ENCODE measurements at regions not wholly inside any gene's neighbourhood (a gene's known extent, or its start where the extent isn't known, plus 50 kb on each side); places are given as distances from the start of the nearest gene placed in this dataset.

GRCh38 chr21:36640174-36640720, 58.7 kb upstream of the SIM2 start:
- DNase-seq, result no peak
- TF ChIP-seq CTCF (IDR thresholded peaks at IDR 0.05 in 4 of 5, conservative IDR thresholded peaks at IDR 0.05 in 1 of 5) (no peak), POLR2A (IDR thresholded peaks at IDR 0.05) (no peak)
- intact Hi-C loops (cut with DNase I; ENCODE audit: low total_unique reads) (no loop called here), in situ Hi-C loops (cut with MboI; ENCODE audit: low sequenced_read_pairs in 4 of 4) (no loop called here)
- H3K27ac ChIP-seq, result no peak overlapping the region
- no peak for ATAC-seq
- H3K4me1 ChIP-seq, result no peaks in the 10 kb centered on the region
- no peak overlapping the region for H3K4me3 ChIP-seq
- peaks cover 0 to 6% (median 0%) of the 10 kb centered on the region in 3 donors for H3K9me3 ChIP-seq
- H3K36me3 ChIP-seq, result no peaks in the 10 kb centered on the region
- peaks cover 0 to 16% (median 2%) of the 10 kb centered on the region in 3 donors for H3K27me3 ChIP-seq

GRCh38 chr21:36640721-36641244, 58.1 kb upstream of the SIM2 start:
- ATAC-seq, result no peak
- Histone ChIP-seq H3K27me3 (peaks cover 0 to 16% (median 2%) of the 10 kb centered on the region in 3 donors), H3K4me1 (no peaks in the 10 kb centered on the region), H3K27ac (no peak overlapping the region), H3K36me3 (no peaks in the 10 kb centered on the region), H3K4me3 (no peak overlapping the region), H3K9me3 (peaks cover 0 to 6% (median 0%) of the 10 kb centered on the region in 3 donors)
- DNase-seq, result no peak
- TF ChIP-seq POLR2A (IDR thresholded peaks at IDR 0.05), result no peak
- no peak for TF ChIP-seq CTCF (IDR thresholded peaks at IDR 0.05 in 4 of 5, conservative IDR thresholded peaks at IDR 0.05 in 1 of 5)
- in situ Hi-C loops (cut with MboI; ENCODE audit: low sequenced_read_pairs in 4 of 4) (no loop called here), intact Hi-C loops (cut with DNase I; ENCODE audit: low total_unique reads) (no loop called here)

GRCh38 chr21:36641346-36641745, 57.6 kb upstream of the SIM2 start:
- no peak for TF ChIP-seq CTCF (IDR thresholded peaks at IDR 0.05 in 4 of 5, conservative IDR thresholded peaks at IDR 0.05 in 1 of 5)
- TF ChIP-seq POLR2A (IDR thresholded peaks at IDR 0.05), result no peak
- DNase-seq, result no peak
- H3K4me1 ChIP-seq, result no peaks in the 10 kb centered on the region
- no peaks in the 10 kb centered on the region for H3K36me3 ChIP-seq
- H3K27ac ChIP-seq, result no peak overlapping the region
- H3K9me3 ChIP-seq, result peaks cover 0 to under 1% (median 0%) of the 10 kb centered on the region in 3 donors
- ATAC-seq, result no peak
- intact Hi-C loops (cut with DNase I; ENCODE audit: low total_unique reads), result no loop called here
- in situ Hi-C loops (cut with MboI; ENCODE audit: low sequenced_read_pairs in 4 of 4), result no loop called here
- H3K4me3 ChIP-seq, result no peak overlapping the region
- H3K27me3 ChIP-seq, result peaks cover 0 to 16% (median 0%) of the 10 kb centered on the region in 3 donors

- Histone ChIP-seq H3K36me3 (no peaks in the 10 kb centered on the region), H3K9me3 (no peaks in the 10 kb centered on the region), H3K4me3 (no peak overlapping the region), H3K4me1 (no peaks in the 10 kb centered on the region), H3K27me3 (peaks cover 0 to 19% (median 0%) of the 10 kb centered on the region in 3 donors), H3K27ac (no peak overlapping the region)
- TF ChIP-seq POLR2A (IDR thresholded peaks at IDR 0.05), result no peak
- DNase-seq (no peak), ATAC-seq (no peak)
- in situ Hi-C loops (cut with MboI; ENCODE audit: low sequenced_read_pairs in 4 of 4) (no loop called here), intact Hi-C loops (cut with DNase I; ENCODE audit: low total_unique reads) (no loop called here)
Observed at GRCh38 chr21:36641886-36642285, 57.0 kb upstream of the SIM2 start.

- intact Hi-C loops (cut with DNase I; ENCODE audit: low total_unique reads), result no loop called here
- H3K27me3 ChIP-seq, result peaks cover 0 to 26% (median 5%) of the 10 kb centered on the region in 3 donors
- no peak for TF ChIP-seq POLR2A (IDR thresholded peaks at IDR 0.05)
- no peak for TF ChIP-seq CTCF (IDR thresholded peaks at IDR 0.05 in 4 of 5, conservative IDR thresholded peaks at IDR 0.05 in 1 of 5)
Observed at GRCh38 chr21:36642777-36643176, 56.1 kb upstream of the SIM2 start.

More at GRCh38 chr21:36642777-36643176, 56.1 kb upstream of the SIM2 start:
- Histone ChIP-seq H3K27ac (no peak overlapping the region), H3K4me3 (no peak overlapping the region), H3K9me3 (no peaks in the 10 kb centered on the region), H3K36me3 (no peaks in the 10 kb centered on the region), H3K4me1 (peaks cover 0 to 5% of the 10 kb centered on the region in 2 donors)
- ATAC-seq (no peak), DNase-seq (no peak)
- in situ Hi-C loops (cut with MboI; ENCODE audit: low sequenced_read_pairs in 4 of 4), result no loop called here
